Naive thymus-derived CD4-positive, alpha-beta T cell (primary cell): ENCODE measurements at regions not wholly inside any gene's neighbourhood (a gene's known extent, or its start where the extent isn't known, plus 50 kb on each side); places are given as distances from the start of the nearest gene placed in this dataset.

ENCODE experiments used
- ATAC-seq: fragments of 150-1000 bp; cut with Tn5 transposase; 2 replicates; pipeline ENCODE4 v1.10.0; 2021; ENCODE audit warnings: mild to moderate bottlenecking, moderate library complexity
- CTCF ChIA-PET: fragments of 350-600 bp; sonication (Branson Sonifier 250); formaldehyde crosslinking; loops from one replicate; lab custom pipeline; 2021; ENCODE audit warnings: antibody characterized with exemption; lab: Charles Lee
- POLR2A ChIA-PET: fragments of 350-600 bp; sonication (Branson Sonifier 250); formaldehyde crosslinking; loops from one replicate; lab custom pipeline; 2021; ENCODE audit warnings: antibody characterized with exemption, inconsistent platforms; lab: Charles Lee
- DNase-seq, 9 donors: peaks; one replicate each; pipeline versions ENCODE4 v3.0.0 to v3.0.0-alpha.2; 2020 to 2022; ENCODE audit warnings: mixed read lengths in 1 of 9
- H3K27ac ChIP-seq: one replicate; pipeline ENCODE4 v1.7.0; 2013; ENCODE audit warnings: mild to moderate bottlenecking, low read depth, low read length, moderate library complexity
- H3K27me3 ChIP-seq, 2 donors: one replicate each; pipeline ENCODE4 v1.7.0; 2013; ENCODE audit warnings: low read length in 2 of 2, mild to moderate bottlenecking in 2 of 2, moderate library complexity in 2 of 2; ENCODE audit not compliant: control insufficient read depth in 2 of 2, insufficient read depth in 2 of 2
- H3K36me3 ChIP-seq, 3 experiments: 1 replicate in 2 of 3; 2 replicates in 1 of 3; pipeline ENCODE4 v1.7.0; 2013; ENCODE audit warnings: low read length in 3 of 3, mild to moderate bottlenecking in 3 of 3, moderate library complexity in 1 of 3; ENCODE audit not compliant: insufficient read depth in 3 of 3, control insufficient read depth in 2 of 3
- H3K4me1 ChIP-seq, 2 donors: one replicate each; pipeline ENCODE4 v1.7.0; 2013; ENCODE audit warnings: low read length in 2 of 2, mild to moderate bottlenecking in 2 of 2, moderate library complexity in 1 of 2; ENCODE audit not compliant: control insufficient read depth in 2 of 2, insufficient read depth in 2 of 2
- H3K4me3 ChIP-seq: 2 replicates; pipeline ENCODE4 v1.7.0; 2013; ENCODE audit warnings: mild to moderate bottlenecking, low read length
- H3K9me3 ChIP-seq, 3 experiments: 1 replicate in 2 of 3; 2 replicates in 1 of 3; pipeline ENCODE4 v1.7.0; 2013; ENCODE audit warnings: low read length in 3 of 3; ENCODE audit not compliant: control insufficient read depth in 2 of 3
- H3K27ac Mint-ChIP-seq, 9 donors: one replicate each; pipeline ENCODE4 v1.8.0; 2020 to 2022; ENCODE audit warnings: mixed read lengths in 9 of 9, mild to moderate bottlenecking in 8 of 9, moderate library complexity in 5 of 9, inconsistent platforms in 2 of 9
- H3K27me3 Mint-ChIP-seq, 5 donors: one replicate each; pipeline ENCODE4 v1.8.0; 2021 to 2022; ENCODE audit warnings: mixed read lengths in 5 of 5, mild to moderate bottlenecking in 1 of 5
- H3K36me3 Mint-ChIP-seq, 5 donors: one replicate each; pipeline ENCODE4 v1.8.0; 2020 to 2022; ENCODE audit warnings: mixed read lengths in 5 of 5, mild to moderate bottlenecking in 3 of 5, inconsistent platforms in 1 of 5
- H3K4me1 Mint-ChIP-seq, 7 donors: one replicate each; pipeline ENCODE4 v1.8.0; 2020 to 2022; ENCODE audit warnings: mixed read lengths in 7 of 7, mild to moderate bottlenecking in 3 of 7, inconsistent platforms in 1 of 7
- H3K4me3 Mint-ChIP-seq, 10 donors: one replicate each; pipeline ENCODE4 v1.8.0; 2020 to 2022; ENCODE audit warnings: mild to moderate bottlenecking in 10 of 10, mixed read lengths in 10 of 10, moderate library complexity in 6 of 10, inconsistent platforms in 2 of 10
- H3K9me3 Mint-ChIP-seq, 11 donors: one replicate each; pipeline ENCODE4 v1.8.0; 2020 to 2022; ENCODE audit warnings: mixed read lengths in 11 of 11, mild to moderate bottlenecking in 4 of 11, inconsistent platforms in 1 of 11, moderate library complexity in 1 of 11
- intact Hi-C, 2 donors: fragments of 100-400 bp; cut with micrococcal nuclease; formaldehyde crosslinking; loops; one replicate each; pipeline ENCODE4 v1.15.1; 2023

GRCh38 chr1:2874207-2874606 lies 72.7 kb upstream of the TTC34 start:
- H3K27me3 Mint-ChIP-seq: no peaks in the 10 kb centered on the region
- ATAC-seq (no peak), DNase-seq (no peak)
- Histone ChIP-seq H3K4me3 (no peak overlapping the region), H3K27me3 (no peaks in the 10 kb centered on the region), H3K4me1 (no peaks in the 10 kb centered on the region), H3K36me3 (no peaks in the 10 kb centered on the region), H3K9me3 (peaks cover 0 to 20% (median 4%) of the 10 kb centered on the region in 3 experiments), H3K27ac (no peak overlapping the region)
- POLR2A ChIA-PET: no interaction called here
- peaks cover 0 to 20% (median 11%) of the 10 kb centered on the region in 11 donors for H3K9me3 Mint-ChIP-seq
- H3K27ac Mint-ChIP-seq: no peak overlapping the region
- CTCF ChIA-PET: no interaction called here
- peaks cover 0 to 4% (median 0%) of the 10 kb centered on the region in 7 donors for H3K4me1 Mint-ChIP-seq
- no peaks in the 10 kb centered on the region for H3K36me3 Mint-ChIP-seq
- no peak overlapping the region for H3K4me3 Mint-ChIP-seq
- intact Hi-C loops: no loop called here

GRCh38 chr1:2874607-2875480 lies 73.4 kb upstream of the TTC34 start:
- no peak overlapping the region for H3K27ac Mint-ChIP-seq
- ChIA-PET CTCF (no interaction called here), POLR2A (interaction anchor here (0.6 kb wide), 1 partner anchor 221 kb away, joined by 3 read pairs; no protein-coding TSS in a partner anchor)
- no peak overlapping the region for H3K4me3 Mint-ChIP-seq
- Histone ChIP-seq H3K4me1 (no peaks in the 10 kb centered on the region), H3K36me3 (no peaks in the 10 kb centered on the region), H3K27me3 (no peaks in the 10 kb centered on the region), H3K27ac (no peak overlapping the region), H3K4me3 (no peak overlapping the region), H3K9me3 (peaks cover 0 to 20% (median 4%) of the 10 kb centered on the region in 3 experiments)
- H3K27me3 Mint-ChIP-seq: no peaks in the 10 kb centered on the region
- H3K36me3 Mint-ChIP-seq: no peaks in the 10 kb centered on the region
- peaks cover 0 to 4% (median 0%) of the 10 kb centered on the region in 7 donors for H3K4me1 Mint-ChIP-seq
- ATAC-seq: no peak
- peaks cover 0 to 20% (median 11%) of the 10 kb centered on the region in 11 donors for H3K9me3 Mint-ChIP-seq
- no peak for DNase-seq
- intact Hi-C loops: no loop called here

GRCh38 chr1:2875707-2876561 lies 74.4 kb upstream of the TTC34 start:
- H3K36me3 ChIP-seq: no peaks in the 10 kb centered on the region
- no peaks in the 10 kb centered on the region for H3K27me3 Mint-ChIP-seq
- H3K4me1 ChIP-seq: no peaks in the 10 kb centered on the region
- H3K9me3 Mint-ChIP-seq: peaks cover 0 to 18% (median 8%) of the 10 kb centered on the region in 11 donors
- H3K27me3 ChIP-seq: no peaks in the 10 kb centered on the region
- no peak overlapping the region for H3K27ac ChIP-seq
- peaks cover 0 to 15% (median 2%) of the 10 kb centered on the region in 3 experiments for H3K9me3 ChIP-seq
- POLR2A ChIA-PET: no interaction called here
- DNase-seq (no peak), ATAC-seq (no peak)
- intact Hi-C loops: no loop called here
- peaks cover 0 to 4% (median 0%) of the 10 kb centered on the region in 7 donors for H3K4me1 Mint-ChIP-seq
- no peak overlapping the region for H3K4me3 ChIP-seq
- H3K27ac Mint-ChIP-seq: no peak overlapping the region
- CTCF ChIA-PET: no interaction called here
- no peaks in the 10 kb centered on the region for H3K36me3 Mint-ChIP-seq
- no peak overlapping the region for H3K4me3 Mint-ChIP-seq

GRCh38 chr1:2876846-2877245 lies 75.4 kb upstream of the TTC34 start:
- peaks cover 0 to 4% (median 0%) of the 10 kb centered on the region in 7 donors for H3K4me1 Mint-ChIP-seq
- H3K9me3 ChIP-seq: peaks cover 0 to 6% (median 0%) of the 10 kb centered on the region in 3 experiments
- no peaks in the 10 kb centered on the region for H3K27me3 ChIP-seq
- H3K4me1 ChIP-seq: no peaks in the 10 kb centered on the region
- DNase-seq (no peak), ATAC-seq (no peak)
- intact Hi-C loops: no loop called here
- no peaks in the 10 kb centered on the region for H3K36me3 ChIP-seq
- H3K27ac ChIP-seq: no peak overlapping the region
- H3K36me3 Mint-ChIP-seq: no peaks in the 10 kb centered on the region
- no peaks in the 10 kb centered on the region for H3K27me3 Mint-ChIP-seq
- no peak overlapping the region for H3K4me3 Mint-ChIP-seq
- H3K27ac Mint-ChIP-seq: no peak overlapping the region
- ChIA-PET CTCF (no interaction called here), POLR2A (no interaction called here)
- H3K9me3 Mint-ChIP-seq: peaks cover 0 to 11% (median 4%) of the 10 kb centered on the region in 11 donors
- H3K4me3 ChIP-seq: no peak overlapping the region

- no peaks in the 10 kb centered on the region for H3K36me3 Mint-ChIP-seq
- Histone ChIP-seq H3K36me3 (no peaks in the 10 kb centered on the region), H3K4me1 (no peaks in the 10 kb centered on the region), H3K9me3 (peaks cover 0 to under 1% (median 0%) of the 10 kb centered on the region in 3 experiments), H3K4me3 (no peak overlapping the region), H3K27ac (no peak overlapping the region), H3K27me3 (no peaks in the 10 kb centered on the region)
- no peak for ATAC-seq
- no peaks in the 10 kb centered on the region for H3K27me3 Mint-ChIP-seq
- peaks cover 0 to 4% (median 0%) of the 10 kb centered on the region in 7 donors for H3K4me1 Mint-ChIP-seq
- no peak overlapping the region for H3K27ac Mint-ChIP-seq
- H3K9me3 Mint-ChIP-seq: peaks cover 0 to 8% (median 2%) of the 10 kb centered on the region in 11 donors
- ChIA-PET CTCF (no interaction called here), POLR2A (no interaction called here)
- DNase-seq: no peak
- no peak overlapping the region for H3K4me3 Mint-ChIP-seq
- intact Hi-C loops: no loop called here
Observed at GRCh38 chr1:2877391-2877790, 75.9 kb upstream of the TTC34 start.

GRCh38 chr1:2878591-2878990 lies 77.1 kb upstream of the TTC34 start:
- Mint-ChIP-seq H3K27me3 (no peaks in the 10 kb centered on the region), H3K4me3 (no peak overlapping the region), H3K9me3 (peaks cover 0 to 3% (median 0%) of the 10 kb centered on the region in 11 donors), H3K4me1 (peaks cover 0 to 1% (median 0%) of the 10 kb centered on the region in 7 donors), H3K36me3 (no peaks in the 10 kb centered on the region), H3K27ac (no peak overlapping the region)
- ATAC-seq (no peak), DNase-seq (no peak)
- H3K9me3 ChIP-seq: no peaks in the 10 kb centered on the region
- no peak overlapping the region for H3K4me3 ChIP-seq
- POLR2A ChIA-PET: no interaction called here
- intact Hi-C loops: no loop called here
- H3K4me1 ChIP-seq: no peaks in the 10 kb centered on the region
- CTCF ChIA-PET: interaction anchor here (0.9 kb wide), 1 partner anchor 43 kb away, joined by 3 read pairs; no protein-coding TSS in a partner anchor
- no peak overlapping the region for H3K27ac ChIP-seq
- H3K36me3 ChIP-seq: no peaks in the 10 kb centered on the region
- no peaks in the 10 kb centered on the region for H3K27me3 ChIP-seq
